HG03139 (cell line): ENCODE measurements at regions not wholly inside any gene's neighbourhood (a gene's known extent, or its start where the extent isn't known, plus 50 kb on each side); places are given as distances from the start of the nearest gene placed in this dataset.

ENCODE experiments used
- ATAC-seq: cut with Tn5 transposase; IDR thresholded peaks from one replicate; pipeline ENCODE4 v1.9.1; 2021; ENCODE audit not compliant: unreplicated experiment

- ATAC-seq, result no peak
Measured at GRCh38 chr4:43766648-43767047, 682.0 kb downstream of the KCTD8 start.

- ATAC-seq, result no peak
Measured at GRCh38 chr4:43776371-43776770, 672.2 kb downstream of the KCTD8 start.

GRCh38 chr4:43778187-43778915 is 670.3 kb downstream of the KCTD8 start:
- ATAC-seq, result no peak

GRCh38 chr4:43781125-43781524 is 667.5 kb downstream of the KCTD8 start:
- ATAC-seq, result no peak

- no peak for ATAC-seq
Measured at GRCh38 chr4:43782391-43782790, 666.2 kb downstream of the KCTD8 start.

GRCh38 chr4:43816116-43816515 is 632.5 kb downstream of the KCTD8 start:
- ATAC-seq, result no peak

GRCh38 chr4:43822621-43823020 is 626.0 kb downstream of the KCTD8 start:
- ATAC-seq, result no peak

- ATAC-seq, result no peak
Measured at GRCh38 chr4:43835869-43836268, 612.7 kb downstream of the KCTD8 start.

- no peak for ATAC-seq
Measured at GRCh38 chr4:43837171-43837570, 611.4 kb downstream of the KCTD8 start.

GRCh38 chr4:43837604-43838003 is 611.0 kb downstream of the KCTD8 start:
- ATAC-seq, result no peak

GRCh38 chr4:43842594-43842993 is 606.0 kb downstream of the KCTD8 start:
- no peak for ATAC-seq

- no peak for ATAC-seq
Measured at GRCh38 chr4:43843501-43843900, 605.1 kb downstream of the KCTD8 start.

- ATAC-seq, result no peak
Measured at GRCh38 chr4:43846111-43846587, 602.5 kb downstream of the KCTD8 start.

- ATAC-seq, result no peak
Measured at GRCh38 chr4:43853565-43854264, 594.9 kb downstream of the KCTD8 start.

GRCh38 chr4:43855283-43855682 is 593.3 kb downstream of the KCTD8 start:
- ATAC-seq, result no peak

- no peak for ATAC-seq
Measured at GRCh38 chr4:43864616-43865146, 583.9 kb downstream of the KCTD8 start.

GRCh38 chr4:43867908-43868307 is 580.7 kb downstream of the KCTD8 start:
- ATAC-seq, result no peak

- ATAC-seq, result no peak
Measured at GRCh38 chr4:43875655-43876054, 573.0 kb downstream of the KCTD8 start.

- ATAC-seq, result no peak
Measured at GRCh38 chr4:43882470-43882869, 566.1 kb downstream of the KCTD8 start.

GRCh38 chr4:43886196-43886595 is 562.4 kb downstream of the KCTD8 start:
- no peak for ATAC-seq

GRCh38 chr4:43898836-43899235 is 549.8 kb downstream of the KCTD8 start:
- ATAC-seq, result no peak

GRCh38 chr4:43903456-43903855 is 545.2 kb downstream of the KCTD8 start:
- no peak for ATAC-seq
